GM12874 (cell line): ENCODE measurements at regions not wholly inside any gene's neighbourhood (a gene's known extent, or its start where the extent isn't known, plus 50 kb on each side); places are given as distances from the start of the nearest gene placed in this dataset.

ENCODE experiments used
- TF ChIP-seq, protein P1 (sequence below): IDR thresholded peaks from 2 replicates; pipeline ENCODE4 v1.5.1; 2011; ENCODE audit warnings: low read depth, mild to moderate bottlenecking, control low read depth, low read length, moderate library complexity; ENCODE audit not compliant: insufficient read depth

DNA sequence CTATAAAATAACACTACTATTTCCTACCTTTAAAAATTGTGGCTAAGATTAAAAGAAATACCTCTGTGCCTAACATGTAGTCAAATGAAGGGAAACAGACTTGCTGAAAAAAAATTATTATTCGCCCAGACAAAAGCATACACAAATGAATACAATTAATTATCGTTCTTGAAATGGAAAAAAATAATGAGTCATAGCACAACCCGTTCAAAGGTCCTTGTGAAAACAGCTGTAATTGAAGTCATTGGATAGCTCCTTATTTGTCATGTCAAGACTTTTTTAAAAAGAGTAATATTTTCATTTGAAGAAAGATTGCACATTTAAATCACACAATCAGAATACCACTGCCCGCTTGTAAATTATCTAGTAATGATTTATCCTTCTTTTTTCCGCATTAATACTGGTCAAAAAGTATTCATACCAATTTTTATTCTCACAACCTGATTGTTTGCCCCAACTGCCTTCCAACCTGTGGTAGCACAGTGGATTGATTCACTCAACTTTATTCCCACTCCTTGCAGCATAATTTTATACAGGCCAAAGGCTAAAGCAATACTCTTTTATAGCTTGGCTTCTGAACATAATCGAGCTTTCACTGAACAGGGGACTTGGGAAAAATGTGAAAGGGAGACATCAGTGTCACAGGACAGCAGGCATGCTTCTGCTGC lies 655.2 kb upstream of the MAP3K7 start:
- TF ChIP-seq, protein P1, sequence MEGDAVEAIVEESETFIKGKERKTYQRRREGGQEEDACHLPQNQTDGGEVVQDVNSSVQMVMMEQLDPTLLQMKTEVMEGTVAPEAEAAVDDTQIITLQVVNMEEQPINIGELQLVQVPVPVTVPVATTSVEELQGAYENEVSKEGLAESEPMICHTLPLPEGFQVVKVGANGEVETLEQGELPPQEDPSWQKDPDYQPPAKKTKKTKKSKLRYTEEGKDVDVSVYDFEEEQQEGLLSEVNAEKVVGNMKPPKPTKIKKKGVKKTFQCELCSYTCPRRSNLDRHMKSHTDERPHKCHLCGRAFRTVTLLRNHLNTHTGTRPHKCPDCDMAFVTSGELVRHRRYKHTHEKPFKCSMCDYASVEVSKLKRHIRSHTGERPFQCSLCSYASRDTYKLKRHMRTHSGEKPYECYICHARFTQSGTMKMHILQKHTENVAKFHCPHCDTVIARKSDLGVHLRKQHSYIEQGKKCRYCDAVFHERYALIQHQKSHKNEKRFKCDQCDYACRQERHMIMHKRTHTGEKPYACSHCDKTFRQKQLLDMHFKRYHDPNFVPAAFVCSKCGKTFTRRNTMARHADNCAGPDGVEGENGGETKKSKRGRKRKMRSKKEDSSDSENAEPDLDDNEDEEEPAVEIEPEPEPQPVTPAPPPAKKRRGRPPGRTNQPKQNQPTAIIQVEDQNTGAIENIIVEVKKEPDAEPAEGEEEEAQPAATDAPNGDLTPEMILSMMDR, result no peak

DNA sequence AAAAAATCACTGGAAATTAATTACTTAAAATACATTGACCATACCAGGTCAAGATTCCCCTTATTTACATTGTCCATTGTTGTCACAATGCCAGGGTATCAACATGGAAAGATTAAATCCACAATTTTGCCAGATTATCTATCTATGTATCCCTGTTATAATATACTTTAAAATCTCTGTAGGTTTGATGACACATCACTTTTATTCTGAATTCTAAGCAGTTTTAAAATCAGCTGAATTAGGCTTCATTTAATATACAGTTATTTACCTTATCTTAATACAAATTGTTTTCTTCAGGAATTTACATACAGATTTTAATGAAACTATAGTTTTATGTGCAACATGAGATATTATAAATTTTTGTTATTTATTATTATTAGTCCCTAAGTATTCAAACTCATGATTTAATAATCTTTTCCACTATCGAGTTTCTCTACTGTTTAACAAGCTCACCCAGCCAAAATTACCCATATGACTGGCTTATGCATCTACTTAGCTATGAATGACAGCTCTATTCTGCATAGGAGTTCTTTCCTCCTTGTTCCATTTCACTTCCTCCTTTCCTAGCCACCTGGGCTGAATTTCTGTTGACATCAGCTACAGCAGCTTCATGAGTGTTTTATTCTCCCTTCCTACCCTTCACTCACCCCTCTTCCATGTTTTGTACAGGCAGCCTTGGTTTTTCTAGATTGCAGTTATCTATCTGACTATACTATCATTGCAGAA lies 654.2 kb upstream of the MAP3K7 start:
- TF ChIP-seq, protein P1, result no peak

DNA sequence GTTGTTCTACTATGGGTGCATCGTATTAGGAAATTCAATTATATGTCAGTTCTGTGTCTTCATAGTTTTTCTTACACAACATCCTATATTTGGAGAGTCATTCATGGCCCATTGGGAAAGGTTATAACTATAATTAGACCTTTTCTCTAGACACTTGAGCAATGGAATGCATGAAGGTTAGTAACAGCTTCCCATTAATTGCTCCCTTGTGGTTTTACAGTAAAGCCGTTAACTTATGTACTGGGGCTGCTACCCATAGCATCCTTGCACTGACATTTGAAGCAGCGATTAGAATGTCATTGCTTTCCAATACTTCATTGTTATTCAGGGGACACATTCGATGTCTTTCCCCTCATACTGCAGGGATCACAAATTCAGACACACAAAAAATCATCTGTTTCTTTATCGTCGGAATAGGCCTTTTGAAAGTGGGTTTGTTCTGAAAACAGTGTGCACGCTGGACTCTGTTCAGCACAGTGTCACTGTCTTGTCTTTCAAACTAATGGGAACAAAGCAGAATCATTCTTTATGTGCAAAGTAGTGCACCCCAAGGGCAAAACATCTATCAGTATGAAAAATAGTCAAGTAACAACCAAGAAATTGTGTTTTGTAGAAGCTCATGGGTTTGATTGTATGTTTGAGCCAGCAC lies 634.3 kb upstream of the MAP3K7 start:
- TF ChIP-seq, protein P1, result no peak

DNA sequence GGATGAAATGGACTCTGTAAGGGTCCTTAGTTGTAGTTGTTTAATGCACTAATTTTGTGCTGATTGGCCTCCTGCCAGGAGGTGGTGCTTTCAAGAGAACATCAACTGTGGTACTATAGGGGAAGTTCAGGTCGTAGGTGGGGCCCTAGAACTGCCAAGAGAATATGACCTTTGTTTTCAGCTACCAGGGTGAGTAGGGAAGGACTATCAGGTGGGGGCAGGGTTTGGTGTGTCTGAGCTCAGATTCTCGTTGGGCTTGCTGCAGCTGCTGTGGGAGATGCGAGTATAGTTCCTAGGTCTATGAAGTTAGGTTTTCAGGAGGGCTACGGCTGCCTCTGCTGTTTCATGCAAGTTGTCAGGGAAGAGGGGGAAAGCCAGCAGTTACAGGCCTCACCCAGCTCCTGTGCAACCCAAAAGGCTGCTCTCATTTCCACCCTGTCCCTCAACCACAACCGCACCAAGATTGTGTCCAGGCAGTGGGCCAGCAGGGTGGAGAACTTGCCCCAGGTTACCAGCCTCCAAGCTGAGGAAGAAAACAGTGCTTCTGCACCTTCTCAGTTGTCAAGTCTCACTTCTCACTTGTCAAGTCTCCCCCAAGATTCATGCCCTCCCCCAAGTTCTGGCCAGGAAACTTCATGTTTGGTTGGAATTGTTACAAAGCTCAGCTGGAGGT lies 626.5 kb upstream of the MAP3K7 start:
- TF ChIP-seq, protein P1, result no peak

DNA sequence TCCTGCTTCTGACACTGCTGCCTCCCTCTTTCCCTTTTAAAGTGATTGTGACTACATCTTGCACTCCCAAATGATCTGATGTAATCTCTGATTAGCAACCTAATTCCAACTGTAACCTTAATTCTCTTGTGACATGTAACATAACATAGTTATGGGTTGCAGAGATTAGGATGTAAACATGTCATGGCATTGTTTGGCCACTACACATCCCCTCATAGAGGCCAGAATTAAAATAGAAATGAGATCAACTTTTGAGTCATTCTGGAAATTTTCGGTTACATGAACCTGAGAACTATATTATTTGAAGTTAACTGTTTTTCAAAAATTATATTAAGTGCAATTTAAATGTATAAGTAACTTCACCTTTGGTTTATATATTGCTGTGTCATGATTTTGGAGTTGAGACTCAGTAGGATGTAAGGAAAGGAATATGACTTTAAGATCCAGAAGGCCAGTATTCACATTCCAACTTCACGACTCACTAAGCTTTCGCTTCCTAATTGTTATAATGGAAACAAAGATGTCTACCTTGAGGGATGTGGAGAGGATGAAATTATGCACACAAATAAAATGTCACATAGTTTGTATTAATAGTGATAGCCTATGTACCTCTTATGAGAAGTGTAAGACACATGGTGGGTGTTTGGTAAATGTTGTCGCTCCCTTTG lies 611.9 kb upstream of the MAP3K7 start:
- TF ChIP-seq, protein P1, result no peak

DNA sequence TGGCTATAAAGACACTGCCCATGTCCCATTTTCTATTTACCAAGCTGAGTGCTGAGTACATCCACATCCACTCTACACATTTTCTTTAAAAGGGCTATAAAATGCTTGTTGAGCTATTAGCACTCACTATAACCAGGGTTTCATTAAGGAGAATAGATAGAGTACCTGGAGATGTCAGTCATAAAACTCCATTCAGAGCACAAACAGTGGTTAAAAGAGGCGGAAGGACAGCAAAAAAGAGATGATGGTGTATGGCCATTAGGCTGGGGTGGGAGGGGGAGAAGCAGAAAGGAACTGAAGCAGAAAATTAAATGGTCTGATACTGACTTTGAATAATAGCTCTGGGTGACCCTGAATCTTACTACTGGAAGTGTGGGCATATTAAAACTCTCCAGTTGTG lies 609.9 kb upstream of the MAP3K7 start:
- TF ChIP-seq, protein P1, result no peak
